Effector CD8-positive, alpha-beta T cell (primary cell): ENCODE measurements at regions not wholly inside any gene's neighbourhood (a gene's known extent, or its start where the extent isn't known, plus 50 kb on each side); places are given as distances from the start of the nearest gene placed in this dataset.

Source experiments
- DNase-seq: peaks from one replicate; lab custom pipeline; 2025; lab: John Stamatoyannopoulos, UW

DNA sequence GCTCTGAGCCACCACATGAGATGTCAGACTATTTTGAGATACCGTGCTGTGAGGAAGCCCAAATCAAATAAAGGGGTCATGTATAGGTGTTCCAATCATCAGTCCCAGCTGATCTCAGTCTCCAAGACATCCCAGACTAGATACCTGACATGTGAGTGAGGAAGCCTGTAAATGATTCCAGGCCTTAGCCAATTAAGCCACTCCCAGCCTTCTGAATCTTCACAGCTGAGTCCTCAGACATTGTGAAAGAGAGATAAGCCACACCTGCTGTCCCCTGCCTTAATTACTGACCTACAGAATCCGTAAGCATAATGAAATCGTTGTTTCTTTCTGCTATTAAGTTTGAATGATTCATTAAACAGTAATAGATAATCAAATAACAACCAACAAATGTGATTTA, 671.4 kb downstream of the ZNF674 start:
- DNase-seq: no peak

DNA sequence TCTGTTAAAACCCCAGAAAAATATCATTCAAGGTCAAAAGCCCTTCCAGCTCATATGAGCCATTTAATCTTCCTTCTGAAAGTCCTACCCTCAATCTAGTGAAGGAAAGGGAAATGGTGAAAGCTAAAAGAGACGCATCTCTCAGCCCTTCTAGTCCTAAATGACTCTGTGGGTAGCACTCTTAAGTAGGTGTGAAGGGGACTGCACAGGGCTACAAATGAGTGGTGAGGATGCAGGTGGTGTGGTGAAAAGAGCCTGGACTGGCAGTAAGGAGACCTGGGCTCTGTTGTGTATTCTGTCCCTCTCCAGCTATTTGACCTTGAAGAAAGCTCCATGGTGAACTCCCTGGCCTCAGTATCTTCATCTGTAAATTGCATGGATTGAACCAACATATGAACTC, 671.8 kb upstream of the DIPK2B start:
- DNase-seq: no peak

DNA sequence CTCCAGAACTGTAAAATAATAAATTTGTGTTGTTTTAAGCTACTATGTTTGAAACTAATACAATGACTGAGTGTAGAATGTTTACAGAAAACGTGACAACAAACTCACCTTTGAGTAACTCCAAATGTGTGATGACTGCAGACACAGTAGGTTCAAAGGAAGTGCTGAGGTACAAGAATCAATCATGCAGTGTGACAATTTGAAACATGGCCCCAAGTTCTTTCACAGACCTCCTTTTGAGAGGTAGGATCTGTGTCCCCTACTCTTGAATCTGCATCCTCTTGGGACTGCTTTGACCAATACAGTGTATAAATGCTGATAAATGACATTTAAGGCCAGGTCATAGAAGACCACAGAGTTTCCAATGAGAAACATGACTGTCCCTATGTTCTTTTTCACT, 667.7 kb upstream of the DIPK2B start:
- DNase-seq: no peak

DNA sequence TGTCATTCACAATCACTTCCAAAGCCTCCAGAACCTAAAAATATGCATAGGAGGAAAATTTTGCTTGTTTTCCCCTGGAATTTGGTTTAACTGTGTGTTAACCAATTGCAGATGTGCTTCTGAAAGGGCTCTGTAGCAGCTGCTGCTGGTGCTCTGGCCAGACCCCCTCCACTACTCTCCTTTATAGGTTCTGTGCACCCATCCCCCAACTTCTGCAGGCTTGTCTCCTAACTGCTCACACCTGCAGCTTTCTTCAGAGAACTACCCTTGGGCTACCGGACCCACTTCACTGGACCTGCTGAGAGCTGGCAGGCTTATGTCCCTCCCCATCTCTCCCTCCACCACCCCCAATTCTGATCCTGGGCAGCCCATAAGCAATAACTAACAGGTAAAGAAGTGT, 662.1 kb upstream of the DIPK2B start:
- no peak for DNase-seq

DNA sequence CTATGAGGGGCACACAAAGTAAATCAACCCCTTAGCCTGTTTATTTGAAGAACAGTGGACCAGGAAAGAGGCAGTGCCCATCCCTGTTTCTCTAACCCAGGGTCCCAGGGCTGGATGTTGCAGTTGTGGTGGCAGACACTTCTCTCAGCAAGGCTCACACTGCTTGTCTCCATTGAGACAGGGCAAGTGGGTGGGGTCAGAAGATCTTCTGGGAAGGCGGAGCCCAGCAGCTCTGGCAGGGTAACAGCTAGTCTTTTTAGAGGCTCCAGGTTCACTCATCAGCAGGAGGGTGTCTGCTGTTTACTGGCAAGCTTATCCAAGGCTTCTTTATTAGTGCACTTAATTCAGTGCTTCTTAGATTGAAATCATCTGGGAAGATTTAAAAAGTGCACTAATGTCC, 659.8 kb upstream of the DIPK2B start:
- DNase-seq: no peak

DNA sequence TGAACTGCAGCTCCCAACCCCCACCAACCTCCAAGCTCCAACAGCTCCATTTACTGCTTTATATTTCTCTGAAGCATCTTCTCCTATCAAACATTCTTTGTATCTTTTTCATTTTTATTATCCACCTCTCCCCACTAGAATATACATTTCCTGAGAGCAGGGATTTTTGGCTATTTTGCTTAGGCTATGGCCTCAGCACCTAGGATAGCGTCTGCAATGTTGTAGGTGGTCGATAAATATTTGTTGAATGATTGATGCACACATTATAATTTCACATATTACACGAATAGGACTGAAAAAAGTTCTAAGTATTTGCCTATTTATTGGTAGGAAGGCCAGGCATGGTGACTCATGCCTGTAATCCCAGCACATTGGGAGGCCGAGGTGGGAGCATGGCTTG, 658.7 kb upstream of the DIPK2B start:
- no peak for DNase-seq

DNA sequence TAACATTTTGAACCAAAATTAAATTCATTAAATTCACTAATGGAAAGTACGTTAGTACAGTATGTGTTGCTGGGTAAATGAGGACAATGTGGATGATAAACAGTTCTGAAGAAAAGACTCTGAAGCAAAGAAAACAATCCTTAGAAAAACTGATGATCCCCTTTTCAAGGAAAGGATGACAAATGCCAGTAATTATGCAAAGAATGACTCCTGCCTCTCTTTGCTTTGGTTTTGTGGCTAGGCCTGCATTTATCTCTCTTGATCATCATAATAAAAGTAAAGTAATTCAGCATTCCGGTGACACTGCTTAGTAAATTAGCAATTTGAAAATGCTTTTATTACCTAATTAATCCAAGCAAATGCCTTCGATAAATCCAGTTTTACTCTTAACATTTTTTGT, 652.2 kb upstream of the DIPK2B start:
- DNase-seq: no peak

DNA sequence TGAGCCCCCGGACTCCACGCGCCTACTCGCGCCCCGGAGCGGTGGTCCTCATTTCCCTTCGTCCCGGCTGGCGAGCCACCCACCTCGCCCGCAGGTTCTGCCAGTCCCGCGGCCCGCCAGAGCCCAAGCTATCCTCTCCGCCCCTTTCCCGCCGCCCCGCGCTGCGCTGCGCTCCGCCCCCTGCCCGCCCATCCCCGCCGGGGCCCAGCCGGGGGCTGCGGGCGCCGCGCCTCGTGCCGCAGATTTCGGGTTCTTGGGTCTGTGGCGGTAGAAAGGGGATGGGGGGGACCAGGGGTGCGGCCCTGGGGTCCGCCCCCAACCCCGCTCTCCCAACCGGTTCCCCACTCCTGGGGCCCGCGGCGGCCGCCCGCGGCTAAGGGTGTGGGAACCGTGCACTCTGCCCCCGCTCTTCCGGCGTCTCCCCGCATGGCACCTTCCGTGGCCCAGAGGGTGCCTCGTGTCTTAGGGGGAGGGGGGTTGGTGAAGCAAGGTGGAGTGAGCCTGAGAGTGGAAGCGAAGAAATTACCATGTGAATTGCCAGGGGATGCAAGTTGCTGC, 650.8 kb upstream of the DIPK2B start:
- DNase-seq: peak; percentile 8

DNA sequence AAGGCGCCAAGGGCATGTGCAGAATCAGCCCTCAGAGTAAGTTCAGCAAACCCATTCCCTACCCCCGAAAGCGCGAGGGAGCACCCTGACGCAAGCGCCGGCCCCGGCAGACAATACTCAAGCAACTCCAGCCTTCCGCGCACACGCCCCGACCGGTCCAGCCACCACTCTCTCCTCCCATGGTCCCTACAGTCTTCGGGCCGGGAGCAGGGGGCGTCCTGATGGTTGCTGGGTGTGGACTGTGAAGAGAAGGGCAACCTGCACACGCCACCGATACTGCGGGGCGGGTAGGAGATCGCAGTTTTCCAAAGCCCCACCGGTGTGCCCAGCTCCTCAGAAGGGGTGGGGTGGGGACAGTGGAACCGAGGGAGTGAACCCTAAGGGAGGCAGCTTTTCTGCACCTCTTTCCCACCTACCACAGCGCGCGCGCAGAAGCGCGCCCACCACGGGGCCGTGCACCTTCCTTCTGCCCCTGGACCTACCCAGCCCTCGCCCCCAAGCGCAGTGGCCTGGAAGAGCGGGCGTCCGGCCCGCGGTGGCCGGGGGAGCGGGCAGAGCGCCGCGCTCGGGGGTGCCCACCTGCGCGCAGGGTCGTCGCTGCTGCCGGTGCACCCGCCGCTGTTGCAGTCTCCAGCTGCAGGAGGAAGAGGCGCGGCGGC, 650.2 kb upstream of the DIPK2B start:
- no peak for DNase-seq

DNA sequence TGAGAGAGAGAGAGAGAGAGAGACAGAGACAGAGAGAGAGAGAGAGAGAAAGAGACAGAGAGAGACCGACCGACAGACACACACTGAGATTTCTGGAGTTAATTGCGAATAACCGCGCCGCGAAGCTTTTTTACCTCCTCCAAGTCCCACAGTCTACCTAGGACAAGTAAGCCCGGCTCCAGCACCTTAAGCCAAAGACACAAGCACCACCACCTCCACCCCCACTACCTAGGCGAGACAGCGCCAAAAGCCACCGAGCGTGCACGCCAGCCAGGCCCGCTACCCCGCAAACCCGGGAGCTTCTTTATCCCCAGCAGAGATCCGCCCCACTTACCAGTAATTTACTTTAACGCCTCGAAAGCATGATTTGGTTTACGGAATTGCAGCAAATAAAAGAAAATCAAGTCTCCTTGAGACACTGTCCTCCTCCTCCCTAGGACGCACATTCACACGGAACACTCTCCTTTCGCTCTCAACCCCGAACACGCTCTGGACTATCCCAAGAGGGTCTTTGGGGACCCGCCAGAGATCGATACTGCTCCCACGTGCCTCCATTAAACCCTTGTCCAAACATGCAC, 649.6 kb upstream of the DIPK2B start:
- no peak for DNase-seq

DNA sequence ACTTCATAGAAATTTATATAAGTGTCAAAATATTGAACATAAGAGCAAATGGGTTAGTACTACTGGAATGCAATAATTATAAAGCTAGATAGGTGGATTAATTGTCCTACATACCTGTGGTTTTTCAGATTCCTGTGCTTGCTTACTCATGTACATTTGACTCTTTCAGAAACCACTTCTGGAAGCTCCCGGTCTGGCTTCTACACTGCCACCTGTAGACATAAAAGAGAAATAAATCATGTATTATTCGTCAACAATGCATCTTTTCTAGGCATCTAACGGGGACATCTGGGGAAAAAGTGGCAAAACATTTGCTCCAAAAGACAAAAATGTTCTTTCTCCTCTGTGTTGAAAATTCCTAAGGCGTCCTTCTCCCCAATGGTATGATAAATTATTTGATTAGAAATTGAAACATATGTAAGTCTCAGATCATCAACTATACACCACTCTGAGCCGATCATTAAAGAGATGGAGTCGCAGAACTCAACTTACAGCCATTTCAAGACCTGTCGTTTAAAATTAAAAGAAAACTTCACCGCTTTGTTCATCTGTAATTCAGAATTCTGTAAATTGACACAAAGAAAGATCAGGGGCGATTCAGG, 648.7 kb upstream of the DIPK2B start:
- no peak for DNase-seq

DNA sequence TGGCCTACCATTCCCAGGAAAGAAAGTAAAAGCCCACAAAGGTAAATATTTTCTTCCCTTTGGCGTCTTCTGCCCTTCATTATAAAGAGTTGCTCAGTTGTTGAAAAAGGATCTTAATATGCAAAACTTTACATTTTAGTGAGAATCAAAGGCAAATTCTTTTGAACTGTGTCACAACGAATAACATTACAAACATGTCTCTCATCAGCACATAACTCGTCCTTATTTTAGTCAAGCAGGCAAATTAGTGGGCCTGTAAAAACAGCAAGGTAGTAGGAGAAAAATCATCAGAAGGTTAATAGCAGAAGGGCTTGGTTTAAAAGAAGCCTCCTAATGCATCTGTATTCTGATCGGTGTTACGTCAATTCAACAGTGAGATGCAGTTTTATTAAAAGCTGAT, 647.3 kb upstream of the DIPK2B start:
- no peak for DNase-seq

DNA sequence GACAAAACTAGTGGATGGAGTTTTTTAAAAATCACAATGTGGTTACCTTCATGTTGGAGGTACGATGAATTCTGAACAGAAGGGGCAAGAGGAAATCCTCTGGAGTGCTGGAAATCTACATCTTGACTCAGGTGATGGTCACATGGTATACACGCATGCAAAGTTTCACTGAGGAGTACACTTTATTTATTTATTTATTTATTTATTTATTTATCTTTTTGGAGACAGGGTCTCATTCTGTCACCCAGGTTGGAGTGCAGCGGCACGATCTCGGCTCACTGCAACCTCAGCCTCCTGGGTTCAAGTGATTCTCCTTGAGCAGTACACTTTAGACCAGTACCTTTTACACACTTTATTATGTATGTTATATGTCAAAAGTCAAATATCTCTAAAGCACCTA, 645.7 kb upstream of the DIPK2B start:
- DNase-seq: no peak

DNA sequence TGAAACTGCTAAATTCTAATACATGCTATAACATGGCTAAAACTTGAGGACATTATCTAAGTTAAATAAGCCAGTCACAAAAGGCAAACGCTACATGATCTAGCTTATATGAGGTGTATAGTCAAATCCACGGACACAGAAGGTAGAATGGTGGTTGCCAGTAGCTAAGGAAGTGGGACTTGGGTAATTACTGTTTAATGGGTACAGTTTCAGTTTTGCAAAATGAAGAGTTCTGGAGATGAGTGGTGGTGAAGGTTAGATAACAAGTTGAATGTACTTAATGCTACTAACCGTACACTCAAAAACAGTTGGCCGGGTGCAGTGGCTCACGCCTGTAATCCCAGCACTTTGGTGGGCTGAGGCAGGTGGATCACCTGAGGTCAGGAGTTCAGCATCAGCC, 644.5 kb upstream of the DIPK2B start:
- DNase-seq: no peak

DNA sequence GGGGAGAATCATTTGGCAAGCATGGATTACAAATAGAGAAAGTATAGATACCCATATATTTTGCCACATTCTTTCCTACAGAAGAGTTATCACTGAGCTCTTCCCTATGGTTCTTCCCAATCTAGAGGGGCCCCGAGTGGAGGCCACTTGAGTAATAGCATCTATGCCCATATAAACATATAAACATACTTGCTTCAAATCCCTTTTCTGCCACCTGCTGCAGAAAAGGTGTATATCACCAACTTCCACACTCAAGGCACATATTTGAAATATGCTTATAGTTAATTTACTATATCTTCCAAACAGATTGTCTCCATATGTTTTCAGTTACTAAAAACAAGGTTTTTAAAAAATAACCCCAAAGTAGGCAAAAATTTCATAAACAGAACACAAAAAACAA, 642.8 kb upstream of the DIPK2B start:
- DNase-seq: no peak

DNA sequence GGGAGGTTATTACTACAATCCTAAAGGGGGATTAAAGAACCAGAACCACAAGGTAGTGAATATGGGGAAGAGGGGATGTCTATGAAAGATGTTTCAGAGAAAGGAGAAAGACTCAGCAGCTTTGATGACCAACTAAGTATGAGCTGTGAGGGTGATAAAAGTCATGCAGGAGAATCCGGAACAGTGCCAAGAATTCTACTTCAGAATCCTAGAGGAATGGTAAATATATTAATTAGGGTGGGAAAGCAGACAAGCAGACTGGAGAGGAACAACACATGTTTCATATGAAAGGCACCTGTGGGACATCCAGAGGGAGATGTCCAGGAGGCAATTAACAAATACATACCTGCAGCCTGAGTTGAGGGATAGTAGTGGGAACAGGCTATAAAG, 642.2 kb upstream of the DIPK2B start:
- DNase-seq: no peak

DNA sequence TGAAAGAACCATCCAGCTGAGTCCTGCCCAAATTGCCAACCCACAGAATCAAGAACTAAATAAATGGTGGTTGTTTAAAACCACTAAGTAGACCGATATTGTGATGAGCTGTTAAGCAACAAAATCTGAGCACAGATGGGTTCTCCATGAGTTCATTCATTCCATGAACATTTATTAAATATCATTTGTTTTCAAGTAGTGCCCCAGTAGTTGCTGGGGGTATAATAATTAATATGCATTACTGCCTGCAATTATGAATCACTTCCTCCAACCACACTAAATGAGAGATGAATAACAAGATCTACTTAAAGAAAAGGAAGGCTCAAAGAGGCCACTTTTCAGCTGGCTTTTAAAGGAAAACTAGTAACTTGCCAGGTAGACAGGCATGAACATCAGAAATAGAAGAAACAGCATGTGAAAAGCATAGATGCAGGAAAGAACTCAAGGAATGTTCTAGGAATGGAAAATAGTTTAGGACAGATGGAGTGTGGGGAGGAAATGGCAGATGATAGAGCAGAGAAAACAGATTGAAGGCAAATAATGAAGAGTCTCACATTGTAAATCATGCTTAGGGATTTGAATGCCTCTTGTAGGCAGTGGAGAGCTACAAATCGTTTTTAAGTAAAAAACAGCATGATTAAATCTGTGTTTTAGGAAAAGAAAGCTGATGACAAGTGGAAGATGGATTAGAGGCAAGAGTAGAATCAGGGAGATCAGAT, 641.7 kb upstream of the DIPK2B start:
- DNase-seq: no peak

DNA sequence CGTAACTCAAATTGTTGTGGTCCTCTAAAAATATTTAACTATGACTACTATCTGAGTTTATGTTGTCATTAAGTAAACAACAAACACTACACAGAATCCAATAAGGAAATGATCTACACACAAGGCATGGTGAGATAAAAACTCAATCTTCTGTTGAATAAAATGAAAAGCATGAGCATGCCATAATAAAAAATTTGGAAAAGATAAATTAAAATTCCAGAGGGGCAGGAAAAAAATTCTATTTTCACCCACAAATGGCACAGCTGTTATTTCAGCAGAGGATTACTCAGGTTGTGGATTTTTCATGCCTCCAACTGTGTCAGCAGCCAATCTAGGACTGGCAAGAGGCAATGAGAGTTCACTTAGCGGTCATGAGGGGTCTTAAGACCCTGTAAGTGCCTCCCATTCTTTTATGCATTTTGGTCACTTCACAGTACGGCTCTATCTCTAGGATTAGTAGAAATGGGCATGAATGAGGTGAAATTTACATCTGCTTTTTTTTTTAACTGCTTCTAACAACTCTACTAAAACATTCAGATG, 639.8 kb upstream of the DIPK2B start:
- no peak for DNase-seq

DNA sequence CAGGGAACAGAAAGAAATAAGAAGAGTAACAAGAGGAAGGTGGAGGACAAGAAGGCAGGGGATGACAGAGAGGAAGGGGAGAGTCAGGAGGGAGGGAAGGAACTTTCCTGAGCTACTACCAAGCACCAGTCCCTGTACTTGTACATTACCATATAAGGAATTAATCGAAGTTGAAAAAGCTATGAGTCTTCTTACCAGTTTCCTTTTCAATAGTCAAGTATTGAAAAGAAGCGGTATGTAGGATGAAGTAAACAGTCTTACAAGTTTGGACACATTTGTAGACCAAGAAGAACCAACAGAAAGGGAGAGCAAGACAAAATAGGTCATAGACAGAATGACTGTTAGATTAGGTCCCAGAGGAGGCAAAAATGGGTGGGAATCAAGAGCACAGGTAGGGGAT, 629.7 kb upstream of the DIPK2B start:
- DNase-seq: no peak

DNA sequence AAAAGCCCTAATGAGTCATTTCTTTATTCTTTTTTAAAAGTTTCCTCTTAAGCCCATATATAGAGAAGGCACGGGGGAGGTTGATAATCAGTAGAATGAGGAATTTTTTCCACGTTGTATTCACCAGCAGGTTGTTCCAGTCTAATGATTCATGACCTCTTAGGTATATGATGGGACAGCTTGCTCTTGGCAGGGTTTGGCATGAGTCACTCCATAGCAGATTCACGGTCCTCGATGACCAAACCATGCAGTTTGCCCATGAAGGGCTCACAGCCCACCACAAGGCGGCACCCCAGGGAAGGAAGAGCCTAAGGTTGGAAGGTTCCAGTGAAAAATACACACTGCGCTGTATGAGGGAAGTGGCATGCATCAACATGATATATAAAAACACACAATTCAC, 623.8 kb upstream of the DIPK2B start:
- DNase-seq: no peak

DNA sequence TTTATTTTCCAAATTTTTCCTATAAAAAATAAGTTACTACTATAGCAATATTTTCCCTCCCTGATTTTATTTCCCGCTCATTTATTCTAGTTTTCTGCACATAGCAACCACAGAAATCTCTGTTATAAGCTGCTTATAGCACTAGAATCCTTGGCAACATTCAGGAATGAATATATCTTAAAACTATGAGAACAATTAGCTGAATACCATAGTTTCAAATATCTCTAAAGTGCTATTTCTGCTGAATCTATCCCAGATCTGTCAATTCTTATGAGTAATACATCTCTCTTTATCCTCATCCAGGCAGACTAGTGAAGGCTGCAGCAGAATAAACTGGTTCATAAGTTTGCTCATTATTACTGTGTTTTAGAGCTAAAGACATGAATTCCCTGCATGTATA, 622.9 kb upstream of the DIPK2B start:
- DNase-seq: no peak

DNA sequence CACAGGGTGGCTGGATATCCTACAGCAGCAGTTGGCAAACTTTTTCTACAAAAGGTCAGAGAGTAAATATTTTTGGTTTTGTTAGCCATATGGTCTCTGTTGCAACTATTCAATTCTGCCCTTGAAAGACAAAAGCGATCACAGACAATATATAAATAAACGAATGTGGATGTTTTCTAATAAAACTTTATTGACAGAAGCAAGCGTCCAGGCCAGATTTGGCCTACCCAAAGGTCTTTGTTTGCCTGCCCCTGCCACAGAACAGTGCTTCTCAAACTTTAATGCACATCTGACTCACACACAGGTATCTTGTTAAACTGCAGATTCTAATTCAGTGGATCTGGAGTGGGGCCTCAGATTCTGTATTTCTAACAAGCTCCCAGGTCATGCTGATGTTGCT, 621.4 kb upstream of the DIPK2B start:
- no peak for DNase-seq

DNA sequence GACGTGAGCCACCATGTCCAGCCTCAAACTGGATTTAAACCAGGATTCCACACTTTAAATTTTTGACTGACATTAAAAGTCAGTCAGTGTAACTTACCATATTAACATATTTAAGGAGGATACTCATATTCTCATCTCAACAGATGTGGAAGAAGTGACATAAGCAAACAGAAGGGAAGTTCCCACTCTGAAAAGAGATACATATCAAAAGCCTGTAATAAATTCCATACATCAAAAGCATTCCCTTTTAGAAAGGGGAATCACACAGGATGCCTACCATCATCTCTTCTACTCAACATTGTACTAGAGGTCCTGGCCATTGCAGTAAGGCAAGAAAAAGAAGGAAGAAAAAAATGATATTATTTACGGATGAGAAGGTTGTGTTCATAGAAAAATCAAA, 618.2 kb upstream of the DIPK2B start:
- no peak for DNase-seq
